Endodermal cell (in vitro differentiated cells): ENCODE measurements at regions not wholly inside any gene's neighbourhood (a gene's known extent, or its start where the extent isn't known, plus 50 kb on each side); places are given as distances from the start of the nearest gene placed in this dataset.

ENCODE experiments used
- DNase-seq: peaks from one replicate; pipeline ENCODE4 v3.0.0-alpha.2; 2017
- H3K27ac ChIP-seq: 2 replicates; pipeline ENCODE4 v1.5.1; 2013; ENCODE audit warnings: mild to moderate bottlenecking, low read depth, low read length, moderate library complexity
- H3K27me3 ChIP-seq: 2 replicates; pipeline ENCODE4 v1.6.1; 2013; ENCODE audit warnings: mild to moderate bottlenecking, low read length, moderate library complexity; ENCODE audit not compliant: insufficient read depth, control insufficient read depth, poor library complexity, severe bottlenecking
- H3K36me3 ChIP-seq: 2 replicates; pipeline ENCODE4 v1.7.0; 2013; ENCODE audit warnings: mild to moderate bottlenecking, low read length, moderate library complexity; ENCODE audit not compliant: control insufficient read depth, insufficient read depth
- H3K4me1 ChIP-seq: one replicate; pipeline ENCODE4 v1.7.0; 2013; ENCODE audit warnings: low read length; ENCODE audit not compliant: control insufficient read depth, insufficient read depth
- H3K4me3 ChIP-seq: 2 replicates; pipeline ENCODE4 v1.5.1; 2013; ENCODE audit warnings: mild to moderate bottlenecking, low read length, moderate library complexity
- H3K9ac ChIP-seq: 2 replicates; pipeline ENCODE4 v1.6.1; 2013; ENCODE audit warnings: mild to moderate bottlenecking, low read length, moderate library complexity; ENCODE audit not compliant: poor library complexity, severe bottlenecking; ENCODE audit errors: extremely low read depth
- H3K9me3 ChIP-seq: 2 replicates; pipeline ENCODE4 v1.6.1; 2013; ENCODE audit warnings: mild to moderate bottlenecking, low read length, moderate library complexity; ENCODE audit not compliant: control insufficient read depth
- H3K27ac Mint-ChIP-seq: 2 replicates; pipeline ENCODE4 v1.8.0; 2020; ENCODE audit warnings: mixed read lengths
- H3K27me3 Mint-ChIP-seq: 2 replicates; pipeline ENCODE4 v1.8.0; 2021; ENCODE audit warnings: mild to moderate bottlenecking, mixed read lengths; ENCODE audit not compliant: insufficient read depth
- H3K36me3 Mint-ChIP-seq: 2 replicates; pipeline ENCODE4 v1.8.0; 2020; ENCODE audit warnings: low read depth, mixed read lengths
- H3K4me1 Mint-ChIP-seq: 2 replicates; pipeline ENCODE4 v1.8.0; 2020; ENCODE audit warnings: mixed read lengths
- H3K4me3 Mint-ChIP-seq: 2 replicates; pipeline ENCODE4 v1.8.0; 2020; ENCODE audit warnings: mild to moderate bottlenecking, moderate library complexity, mixed read lengths
- H3K9me3 Mint-ChIP-seq: 2 replicates; pipeline ENCODE4 v1.8.0; 2020; ENCODE audit warnings: mild to moderate bottlenecking, mixed read lengths
- WGBS, 2 experiments: methylation state at CpG; one replicate each; pipeline versions ENCODE4 v1.1.5 to v1.1.7; 2013; ENCODE audit warnings: missing lambda C conversion rate in 2 of 2, mixed read lengths in 1 of 2; ENCODE audit not compliant: insufficient coverage in 1 of 2, insufficient read length in 1 of 2; 5-methylcytosine and 5-hydroxymethylcytosine counted together
- TF ChIP-seq, protein P1 (sequence below): fragments of 200-600 bp; sonication (generic); conservative IDR thresholded peaks from 2 replicates; pipeline ENCODE4 v1.5.0; 2021; ENCODE audit warnings: antibody characterized with exemption, mild to moderate bottlenecking

DNA sequence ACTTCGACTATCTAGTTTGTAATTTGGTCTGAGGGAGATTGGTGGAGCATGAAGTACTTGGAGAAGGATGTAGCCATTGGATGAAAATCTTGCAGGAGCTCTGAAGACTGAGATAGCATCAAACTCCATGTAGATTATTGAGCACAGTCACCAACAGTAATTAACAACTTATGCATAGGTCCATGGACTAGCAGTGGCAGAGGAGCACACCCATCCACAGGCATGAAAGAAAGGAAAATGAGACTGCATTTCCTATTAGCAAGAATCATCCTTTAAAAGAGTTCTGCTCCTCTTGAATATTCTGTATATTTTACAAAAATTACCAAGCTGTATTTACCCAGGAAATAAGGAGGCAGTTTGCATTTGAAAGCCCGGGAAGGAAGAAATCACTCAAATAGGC is 529.4 kb upstream of the ACTRT1 start:
- no peak overlapping the region for H3K9ac ChIP-seq
- H3K36me3 ChIP-seq = no peaks in the 10 kb centered on the region
- H3K9me3 ChIP-seq = no peaks in the 10 kb centered on the region
- Mint-ChIP-seq H3K36me3 (no peaks in the 10 kb centered on the region), H3K4me3 (no peak overlapping the region), H3K9me3 (peaks cover 4% of the 10 kb centered on the region), H3K4me1 (no peaks in the 10 kb centered on the region), H3K27ac (no peak overlapping the region), H3K27me3 (no peaks in the 10 kb centered on the region)
- H3K4me3 ChIP-seq = no peak overlapping the region
- no peaks in the 10 kb centered on the region for H3K27me3 ChIP-seq
- WGBS, 2 experiments = 92% methylated on average over 1 of the region's 2 CpGs; no CpG with 5 or more reads in 1 of the 2 experiments
- DNase-seq = no peak
- no peak overlapping the region for H3K27ac ChIP-seq
- H3K4me1 ChIP-seq = no peaks in the 10 kb centered on the region
- TF ChIP-seq, protein P1, sequence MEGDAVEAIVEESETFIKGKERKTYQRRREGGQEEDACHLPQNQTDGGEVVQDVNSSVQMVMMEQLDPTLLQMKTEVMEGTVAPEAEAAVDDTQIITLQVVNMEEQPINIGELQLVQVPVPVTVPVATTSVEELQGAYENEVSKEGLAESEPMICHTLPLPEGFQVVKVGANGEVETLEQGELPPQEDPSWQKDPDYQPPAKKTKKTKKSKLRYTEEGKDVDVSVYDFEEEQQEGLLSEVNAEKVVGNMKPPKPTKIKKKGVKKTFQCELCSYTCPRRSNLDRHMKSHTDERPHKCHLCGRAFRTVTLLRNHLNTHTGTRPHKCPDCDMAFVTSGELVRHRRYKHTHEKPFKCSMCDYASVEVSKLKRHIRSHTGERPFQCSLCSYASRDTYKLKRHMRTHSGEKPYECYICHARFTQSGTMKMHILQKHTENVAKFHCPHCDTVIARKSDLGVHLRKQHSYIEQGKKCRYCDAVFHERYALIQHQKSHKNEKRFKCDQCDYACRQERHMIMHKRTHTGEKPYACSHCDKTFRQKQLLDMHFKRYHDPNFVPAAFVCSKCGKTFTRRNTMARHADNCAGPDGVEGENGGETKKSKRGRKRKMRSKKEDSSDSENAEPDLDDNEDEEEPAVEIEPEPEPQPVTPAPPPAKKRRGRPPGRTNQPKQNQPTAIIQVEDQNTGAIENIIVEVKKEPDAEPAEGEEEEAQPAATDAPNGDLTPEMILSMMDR = no peak

DNA sequence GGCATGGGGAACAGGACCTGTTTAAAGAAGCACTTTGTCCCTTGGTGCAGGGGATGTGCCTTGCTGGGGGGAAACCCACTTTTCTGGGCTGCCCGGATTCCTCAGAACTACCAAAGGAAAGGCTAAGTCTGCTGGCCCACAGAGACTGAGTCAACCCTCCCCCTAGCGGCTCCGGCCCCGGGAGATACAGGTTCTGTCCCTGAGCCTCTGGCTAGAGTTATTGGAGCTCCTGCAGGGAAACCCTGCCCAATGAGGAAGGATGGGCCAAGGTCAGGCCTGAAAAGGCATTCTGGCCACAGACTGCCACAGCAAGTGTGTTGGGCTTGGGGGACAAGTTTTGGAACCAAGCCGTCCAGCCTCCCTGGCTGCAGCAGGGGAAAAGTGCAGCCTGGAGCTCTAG is 490.9 kb upstream of the ACTRT1 start:
- 99% methylated on average over 5 of the region's 5 CpGs; no CpG with 5 or more reads in 1 of the 2 experiments for WGBS, 2 experiments

DNA sequence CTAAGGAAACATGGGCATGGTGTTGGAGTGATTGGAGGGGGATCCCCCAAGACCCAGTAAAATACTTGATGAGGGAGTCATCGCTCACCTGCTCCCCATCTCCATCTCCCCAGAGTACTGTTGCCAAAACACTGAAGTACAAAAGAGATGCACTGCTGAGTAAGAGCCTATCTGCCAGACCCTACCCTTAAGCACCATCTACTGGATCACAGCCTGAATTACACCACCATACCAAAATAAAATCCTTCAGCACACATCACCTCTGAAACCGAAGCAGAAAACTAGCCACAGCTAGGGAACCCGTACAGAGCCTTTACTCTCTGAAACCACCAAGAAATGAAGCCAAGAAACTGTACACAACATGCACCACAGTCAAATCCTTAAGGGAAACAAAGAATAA is 466.3 kb upstream of the ACTRT1 start:
- no peaks in the 10 kb centered on the region for H3K36me3 Mint-ChIP-seq
- H3K27me3 ChIP-seq = no peaks in the 10 kb centered on the region
- H3K4me1 Mint-ChIP-seq = peaks cover 4% of the 10 kb centered on the region
- H3K4me1 ChIP-seq = no peaks in the 10 kb centered on the region
- peaks cover 3% of the 10 kb centered on the region for H3K27me3 Mint-ChIP-seq
- H3K36me3 ChIP-seq = no peaks in the 10 kb centered on the region
- TF ChIP-seq, protein P1 = peak; percentile 77
- DNase-seq = peak; percentile 49
- no peak overlapping the region for H3K9ac ChIP-seq
- 58% methylated on average over 3 of the region's 3 CpGs; no CpG with 5 or more reads in 1 of the 2 experiments for WGBS, 2 experiments
- H3K9me3 Mint-ChIP-seq = peaks cover 26% of the 10 kb centered on the region
- no peak overlapping the region for H3K27ac Mint-ChIP-seq
- H3K4me3 ChIP-seq = no peak overlapping the region
- H3K4me3 Mint-ChIP-seq = no peak overlapping the region
- H3K27ac ChIP-seq = no peak overlapping the region
- no peaks in the 10 kb centered on the region for H3K9me3 ChIP-seq

More for the DNA sequence above, 490.9 kb upstream of the ACTRT1 start:
- Mint-ChIP-seq H3K36me3 (no peaks in the 10 kb centered on the region), H3K27ac (no peak overlapping the region), H3K4me1 (peaks cover 12% of the 10 kb centered on the region), H3K27me3 (no peaks in the 10 kb centered on the region), H3K4me3 (no peak overlapping the region), H3K9me3 (peaks cover 67% of the 10 kb centered on the region)
- no peaks in the 10 kb centered on the region for H3K36me3 ChIP-seq
- no peak overlapping the region for H3K9ac ChIP-seq
- H3K4me3 ChIP-seq = no peak overlapping the region
- no peaks in the 10 kb centered on the region for H3K4me1 ChIP-seq
- no peaks in the 10 kb centered on the region for H3K27me3 ChIP-seq
- TF ChIP-seq, protein P1 = no peak
- no peak overlapping the region for H3K27ac ChIP-seq
- DNase-seq = no peak
- no peaks in the 10 kb centered on the region for H3K9me3 ChIP-seq
